Skeletal muscle tissue (tissue), 3 donors: ENCODE measurements at regions not wholly inside any gene's neighbourhood (a gene's known extent, or its start where the extent isn't known, plus 50 kb on each side); places are given as distances from the start of the nearest gene placed in this dataset.

Source experiments
- H3K27ac ChIP-seq: one replicate; pipeline ENCODE4 v1.7.0; 2013; ENCODE audit warnings: mild to moderate bottlenecking, low read depth, low read length, inconsistent platforms
- H3K27me3 ChIP-seq, 3 donors: one replicate each; pipeline ENCODE4 v1.7.0; 2013; ENCODE audit warnings: low read length in 3 of 3; ENCODE audit not compliant: control insufficient read depth in 3 of 3, insufficient read depth in 3 of 3
- H3K36me3 ChIP-seq, 3 donors: one replicate each; pipeline ENCODE4 v1.7.0; 2013; ENCODE audit warnings: low read length in 3 of 3; ENCODE audit not compliant: control insufficient read depth in 3 of 3, insufficient read depth in 3 of 3
- H3K4me1 ChIP-seq, 3 donors: one replicate each; pipeline ENCODE4 v1.7.0; 2013; ENCODE audit warnings: low read length in 3 of 3, mild to moderate bottlenecking in 3 of 3; ENCODE audit not compliant: control insufficient read depth in 3 of 3, insufficient read depth in 3 of 3
- H3K4me3 ChIP-seq, 3 donors: one replicate each; pipeline ENCODE4 v1.7.0; 2013; ENCODE audit warnings: low read length in 3 of 3
- H3K9ac ChIP-seq, 3 donors: one replicate each; pipeline ENCODE4 v1.7.0; 2013; ENCODE audit warnings: low read length in 3 of 3, mild to moderate bottlenecking in 3 of 3, moderate library complexity in 2 of 3, low read depth in 1 of 3
- H3K9me3 ChIP-seq, 3 donors: one replicate each; pipeline ENCODE4 v1.7.0; 2013; ENCODE audit warnings: low read length in 3 of 3; ENCODE audit not compliant: control insufficient read depth in 3 of 3
- donor health status: Osteomylitis.

- Histone ChIP-seq H3K27ac (no peak overlapping the region), H3K9ac (no peak overlapping the region), H3K9me3 (no peaks in the 10 kb centered on the region), H3K4me3 (no peak overlapping the region), H3K27me3 (no peaks in the 10 kb centered on the region), H3K4me1 (peaks cover 0 to 8% (median 2%) of the 10 kb centered on the region in 3 donors), H3K36me3 (no peaks in the 10 kb centered on the region)
Measured at GRCh38 chr13:40061466-40062450, 406.3 kb downstream of the COG6 start.

GRCh38 chr13:40063278-40063698 is 407.8 kb downstream of the COG6 start:
- no peaks in the 10 kb centered on the region for H3K27me3 ChIP-seq
- no peaks in the 10 kb centered on the region for H3K36me3 ChIP-seq
- peaks cover 0 to 8% (median 2%) of the 10 kb centered on the region in 3 donors for H3K4me1 ChIP-seq
- H3K9me3 ChIP-seq, result no peaks in the 10 kb centered on the region
- no peak overlapping the region for H3K27ac ChIP-seq
- no peak overlapping the region for H3K4me3 ChIP-seq
- H3K9ac ChIP-seq, result no peak overlapping the region

- Histone ChIP-seq H3K9ac (no peak overlapping the region), H3K4me1 (peaks cover 0 to 8% (median 2%) of the 10 kb centered on the region in 3 donors), H3K4me3 (no peak overlapping the region), H3K36me3 (no peaks in the 10 kb centered on the region), H3K9me3 (no peaks in the 10 kb centered on the region), H3K27ac (no peak overlapping the region), H3K27me3 (no peaks in the 10 kb centered on the region)
Measured at GRCh38 chr13:40063703-40064102, 408.2 kb downstream of the COG6 start.

GRCh38 chr13:40064154-40065097 is 409.0 kb downstream of the COG6 start:
- Histone ChIP-seq H3K4me3 (no peak overlapping the region), H3K27me3 (no peaks in the 10 kb centered on the region), H3K4me1 (peaks cover 0 to 10% (median 2%) of the 10 kb centered on the region in 3 donors), H3K36me3 (no peaks in the 10 kb centered on the region), H3K27ac (no peak overlapping the region), H3K9me3 (no peaks in the 10 kb centered on the region), H3K9ac (no peak overlapping the region)

- Histone ChIP-seq H3K4me3 (peak overlapping the region; percentile 24 to 38 (median 24)), H3K9me3 (no peaks in the 10 kb centered on the region), H3K4me1 (peaks cover 3 to 4% (median 3%) of the 10 kb centered on the region in 3 donors), H3K36me3 (no peaks in the 10 kb centered on the region), H3K27ac (no peak overlapping the region), H3K9ac (no peak overlapping the region), H3K27me3 (no peaks in the 10 kb centered on the region)
Measured at GRCh38 chr13:40069173-40070044, 413.9 kb downstream of the COG6 start.

GRCh38 chr13:40070357-40070756 is 414.9 kb downstream of the COG6 start:
- Histone ChIP-seq H3K9ac (no peak overlapping the region), H3K4me3 (no peak overlapping the region), H3K27me3 (no peaks in the 10 kb centered on the region), H3K36me3 (no peaks in the 10 kb centered on the region), H3K27ac (no peak overlapping the region), H3K4me1 (peaks cover 3 to 4% (median 3%) of the 10 kb centered on the region in 3 donors), H3K9me3 (no peaks in the 10 kb centered on the region)

GRCh38 chr13:40072663-40073120 is 417.2 kb downstream of the COG6 start:
- Histone ChIP-seq H3K4me3 (no peak overlapping the region), H3K9ac (no peak overlapping the region), H3K27ac (no peak overlapping the region), H3K9me3 (no peaks in the 10 kb centered on the region), H3K27me3 (no peaks in the 10 kb centered on the region), H3K4me1 (peaks cover 3 to 4% (median 3%) of the 10 kb centered on the region in 3 donors), H3K36me3 (no peaks in the 10 kb centered on the region)

GRCh38 chr13:40074338-40074737 is 418.9 kb downstream of the COG6 start:
- Histone ChIP-seq H3K4me1 (peaks cover 2 to 3% (median 3%) of the 10 kb centered on the region in 3 donors), H3K27ac (no peak overlapping the region), H3K36me3 (no peaks in the 10 kb centered on the region), H3K27me3 (no peaks in the 10 kb centered on the region), H3K4me3 (no peak overlapping the region), H3K9me3 (no peaks in the 10 kb centered on the region), H3K9ac (no peak overlapping the region)

- Histone ChIP-seq H3K4me1 (no peaks in the 10 kb centered on the region), H3K9me3 (no peaks in the 10 kb centered on the region), H3K36me3 (no peaks in the 10 kb centered on the region), H3K27ac (no peak overlapping the region), H3K4me3 (no peak overlapping the region), H3K9ac (no peak overlapping the region), H3K27me3 (no peaks in the 10 kb centered on the region)
Measured at GRCh38 chr13:40075281-40075680, 419.8 kb downstream of the COG6 start.
